ENCODE measurements at regions not wholly inside any gene's neighbourhood (a gene's known extent, or its start where the extent isn't known, plus 50 kb on each side); places are given as distances from the start of the nearest gene placed in this dataset.

- DNase-seq, result no peak
Observed at GRCh38 chr2:58917596-58917995, 676.5 kb upstream of the FANCL start.

- no peak for DNase-seq
Observed at GRCh38 chr2:58916063-58916462, 674.9 kb upstream of the FANCL start.

GRCh38 chr2:58914733-58915505 is 673.8 kb upstream of the FANCL start:
- DNase-seq, result no peak

GRCh38 chr2:58913082-58913726 is 672.1 kb upstream of the FANCL start:
- DNase-seq, result no peak

GRCh38 chr2:58911877-58912276 is 670.8 kb upstream of the FANCL start:
- DNase-seq, result no peak

GRCh38 chr2:58908501-58909154 is 667.5 kb upstream of the FANCL start:
- no peak for DNase-seq

- no peak for DNase-seq
Observed at GRCh38 chr2:58907644-58908043, 666.5 kb upstream of the FANCL start.

- DNase-seq, result no peak
Observed at GRCh38 chr2:58906081-58906645, 665.0 kb upstream of the FANCL start.

GRCh38 chr2:58904095-58904494 is 663.0 kb upstream of the FANCL start:
- DNase-seq, result no peak

GRCh38 chr2:58903427-58903826 is 662.3 kb upstream of the FANCL start:
- DNase-seq, result no peak

- DNase-seq, result no peak
Observed at GRCh38 chr2:58900246-58901027, 659.3 kb upstream of the FANCL start.

GRCh38 chr2:58899692-58900091 is 658.6 kb upstream of the FANCL start:
- DNase-seq, result no peak

- DNase-seq, result no peak
Observed at GRCh38 chr2:58896638-58897037, 655.5 kb upstream of the FANCL start.

GRCh38 chr2:58895857-58896256 is 654.7 kb upstream of the FANCL start:
- no peak for DNase-seq

- DNase-seq, result no peak
Observed at GRCh38 chr2:58893656-58894351, 652.7 kb upstream of the FANCL start.

- DNase-seq, result no peak
Observed at GRCh38 chr2:58891828-58892377, 650.8 kb upstream of the FANCL start.

- no peak for DNase-seq
Observed at GRCh38 chr2:58890865-58891525, 649.9 kb upstream of the FANCL start.

- DNase-seq, result no peak
Observed at GRCh38 chr2:58886009-58886408, 644.9 kb upstream of the FANCL start.

- DNase-seq, result no peak
Observed at GRCh38 chr2:58879834-58880233, 638.7 kb upstream of the FANCL start.

GRCh38 chr2:58878778-58879177 is 637.7 kb upstream of the FANCL start:
- DNase-seq, result no peak

- DNase-seq, result no peak
Observed at GRCh38 chr2:58876126-58876525, 635.0 kb upstream of the FANCL start.
